HCT116 (cell line): ENCODE measurements at regions not wholly inside any gene's neighbourhood (a gene's known extent, or its start where the extent isn't known, plus 50 kb on each side); places are given as distances from the start of the nearest gene placed in this dataset.

Experiments
- ATAC-seq: fragments of 200-7000 bp; cut with Tn5 transposase; 2 replicates; pipeline ENCODE4 v1.9.1; 2020; ENCODE audit warnings: mild to moderate bottlenecking, moderate library complexity
- BruUV-seq: library from RNA; stranded (reverse); fragments of 400-500 nt; replicated peaks from 2 replicates; lab custom pipeline; 2021; lab: Mats Ljungman, UMichigan
- CTCF ChIA-PET: fragments of 300-600 bp; sonication (Branson Sonifier 250); formaldehyde crosslinking; loops from one replicate; lab custom pipeline; 2021; ENCODE audit warnings: antibody characterized with exemption; lab: Charles Lee
- POLR2A ChIA-PET: fragments of 300-600, 350-600 bp; sonication (Branson Sonifier 250); formaldehyde crosslinking; loops from one replicate; lab custom pipeline; 2021; ENCODE audit warnings: antibody characterized with exemption; lab: Charles Lee
- RAD21 ChIA-PET, 2 experiments: fragments of 300-600 bp; sonication (Branson Sonifier 250); formaldehyde crosslinking; loops; one replicate each; lab custom pipeline; 2023; ENCODE audit warnings: low total read pairs in 2 of 2; ENCODE audit not compliant: uncharacterized antibody in 2 of 2, unreplicated experiment in 2 of 2, low non-redundant PET in 1 of 2; lab: Charles Lee
- DNase-seq: peaks from one replicate; pipeline ENCODE4 v3.0.0-alpha.2; 2010; ENCODE audit warnings: low read depth, low spot score
- H2AFZ ChIP-seq: fragments of 200-600 bp; shearing (Covaris generic), sonication (generic); 2 replicates; pipeline ENCODE4 v1.6.1; 2017; ENCODE audit warnings: low read depth, mixed run types, mixed read lengths, antibody characterized with exemption, low read length; ENCODE audit not compliant: poor library complexity, severe bottlenecking
- H3K27ac ChIP-seq: 2 replicates; pipeline ENCODE4 v1.5.1; 2012; ENCODE audit warnings: low read depth, low read length
- H3K27me3 ChIP-seq: fragments of 200-600 bp; sonication (generic); 2 replicates; pipeline ENCODE4 v1.6.1; 2016; ENCODE audit warnings: mixed run types, low read length, mixed read lengths; ENCODE audit not compliant: insufficient read depth
- H3K36me3 ChIP-seq, 2 experiments: fragments of 200-500 bp in 1 of 2; fragments of 200-600 bp in 1 of 2; sonication (Bioruptor generic) in 1 of 2; sonication (generic) in 1 of 2; 2 replicates each; pipeline versions ENCODE4 v1.5.1 to v1.6.1; 2014 to 2016; ENCODE audit warnings: low read length in 2 of 2, inconsistent platforms in 1 of 2, mixed read lengths in 1 of 2, mixed run types in 1 of 2; ENCODE audit not compliant: insufficient read depth in 2 of 2, control insufficient read depth in 1 of 2
- H3K4me1 ChIP-seq, 2 experiments: fragments of 200-600 bp in 1 of 2; sonication (generic) in 1 of 2; 2 replicates each; pipeline versions ENCODE4 v1.5.1 to v1.6.1; 2012 to 2017; ENCODE audit warnings: low read length in 2 of 2, inconsistent platforms in 1 of 2, mild to moderate bottlenecking in 1 of 2, mixed read lengths in 1 of 2, mixed run types in 1 of 2, moderate library complexity in 1 of 2; ENCODE audit not compliant: insufficient read depth in 2 of 2, control insufficient read depth in 1 of 2
- H3K4me2 ChIP-seq: fragments of 200-600 bp; sonication (generic); 2 replicates; pipeline ENCODE4 v1.6.1; 2017; ENCODE audit warnings: mixed run types, low read length, mixed read lengths
- H3K4me3 ChIP-seq, 2 experiments: fragments of 200-600 bp in 1 of 2; sonication (generic) in 1 of 2; replicated peaks in 1 of 2; 2 replicates each; pipeline ENCODE4 v1.5.1; 2011 to 2016; ENCODE audit warnings: low read length in 2 of 2, control low read depth in 1 of 2, low read depth in 1 of 2, mild to moderate bottlenecking in 1 of 2, mixed read lengths in 1 of 2, mixed run types in 1 of 2
- H3K79me2 ChIP-seq: fragments of 200-600 bp; sonication (generic); 2 replicates; pipeline ENCODE4 v1.6.1; 2017; ENCODE audit warnings: mild to moderate bottlenecking, mixed run types, low read length, moderate library complexity, mixed read lengths; ENCODE audit not compliant: insufficient read depth
- H3K9ac ChIP-seq: fragments of 200-600 bp; sonication (generic); 2 replicates; pipeline ENCODE4 v1.6.1; 2016; ENCODE audit warnings: low read length, mixed read lengths
- H3K9me2 ChIP-seq: fragments of 200-600 bp; sonication (generic), shearing (Covaris generic); 2 replicates; pipeline ENCODE4 v1.6.1; 2017; ENCODE audit warnings: mixed run types, mild to moderate bottlenecking, moderate library complexity; ENCODE audit not compliant: insufficient read depth
- H3K9me3 ChIP-seq, 2 experiments: fragments of 200-500 bp in 1 of 2; fragments of 200-600 bp in 1 of 2; sonication (Bioruptor generic) in 1 of 2; sonication (generic) in 1 of 2; 2 replicates each; pipeline ENCODE4 v1.6.1; 2014 to 2017; ENCODE audit warnings: low read length in 2 of 2, mixed read lengths in 2 of 2, inconsistent platforms in 1 of 2, low read depth in 1 of 2, mild to moderate bottlenecking in 1 of 2, mixed run types in 1 of 2, moderate library complexity in 1 of 2; ENCODE audit not compliant: control insufficient read depth in 1 of 2, insufficient read depth in 1 of 2
- H4K20me1 ChIP-seq: fragments of 200-600 bp; sonication (generic), shearing (Covaris generic); 2 replicates; pipeline ENCODE4 v1.6.1; 2017; ENCODE audit warnings: mixed run types, mild to moderate bottlenecking, moderate library complexity; ENCODE audit not compliant: insufficient read depth
- ATF3 ChIP-seq: IDR thresholded peaks from 2 replicates; pipeline ENCODE4 v1.6.1; 2012
- CBX3 ChIP-seq: IDR thresholded peaks from 2 replicates; pipeline ENCODE4 v1.6.1; 2012; ENCODE audit warnings: low read depth
- CEBPB ChIP-seq: IDR thresholded peaks from 2 replicates; pipeline ENCODE4 v1.6.1; 2012; ENCODE audit warnings: low read depth
- CTCF ChIP-seq, 3 experiments: fragments of 200-600 bp in 1 of 3; sonication (generic) in 1 of 3; IDR thresholded peaks in 2 of 3; conservative IDR thresholded peaks in 1 of 3; 2 replicates each; pipeline ENCODE4 v1.5.1; 2012 to 2017; ENCODE audit warnings: low read depth in 2 of 3, low read length in 2 of 3, antibody characterized with exemption in 1 of 3, borderline replicate concordance in 1 of 3, control low read depth in 1 of 3, mild to moderate bottlenecking in 1 of 3, mixed read lengths in 1 of 3, mixed run types in 1 of 3, moderate library complexity in 1 of 3; ENCODE audit not compliant: insufficient read depth in 1 of 3
- EGR1 ChIP-seq: IDR thresholded peaks from 2 replicates; pipeline ENCODE4 v1.6.1; 2012; ENCODE audit warnings: low read depth
- ELF1 ChIP-seq: IDR thresholded peaks from 2 replicates; pipeline ENCODE4 v1.6.1; 2012; ENCODE audit warnings: low read depth, borderline replicate concordance
- EZH2phosphoT487 ChIP-seq: fragments of 200-600 bp; IDR thresholded peaks from 2 replicates; pipeline ENCODE4 v1.6.1; 2018; ENCODE audit warnings: antibody characterized with exemption, borderline replicate concordance
- JUND ChIP-seq: IDR thresholded peaks from 2 replicates; pipeline ENCODE4 v1.6.1; 2012
- MAX ChIP-seq: IDR thresholded peaks from 2 replicates; pipeline ENCODE4 v1.6.1; 2012
- POLR2A ChIP-seq: IDR thresholded peaks from 2 replicates; pipeline ENCODE4 v1.7.0; 2011; ENCODE audit warnings: borderline replicate concordance; ENCODE audit not compliant: insufficient read depth, insufficient read length; ENCODE audit errors: extremely low read depth
- POLR2AphosphoS5 ChIP-seq: IDR thresholded peaks from 2 replicates; pipeline ENCODE4 v1.6.1; 2011; ENCODE audit warnings: mild to moderate bottlenecking, low read depth, low read length, moderate library complexity
- RAD21 ChIP-seq: IDR thresholded peaks from 2 replicates; pipeline ENCODE4 v1.6.1; 2012; ENCODE audit warnings: low read depth, mild to moderate bottlenecking
- SIN3A ChIP-seq: IDR thresholded peaks from 2 replicates; pipeline ENCODE4 v1.6.1; 2012; ENCODE audit warnings: low read depth
- SRF ChIP-seq: IDR thresholded peaks from 2 replicates; pipeline ENCODE4 v1.6.1; 2012; ENCODE audit warnings: low read depth
- TCF7L2 ChIP-seq: IDR thresholded peaks from 2 replicates; pipeline ENCODE4 v1.7.0; 2011; ENCODE audit warnings: borderline replicate concordance, inconsistent platforms; ENCODE audit not compliant: insufficient read depth, insufficient read length; ENCODE audit errors: extremely low read depth
- ZBTB33 ChIP-seq: IDR thresholded peaks from 2 replicates; pipeline ENCODE4 v1.6.1; 2011; ENCODE audit warnings: mild to moderate bottlenecking, low read length, moderate library complexity; ENCODE audit not compliant: insufficient replicate concordance; ENCODE audit errors: extremely low read depth
- ZFX ChIP-seq: fragments of 450-650 bp; IDR thresholded peaks from 2 replicates; pipeline ENCODE4 v1.6.1; 2017
- ZNF274 ChIP-seq: fragments of 200-500 bp; sonication (Bioruptor generic); IDR thresholded peaks from 2 replicates; pipeline ENCODE4 v1.6.1; 2014; ENCODE audit warnings: mild to moderate bottlenecking, low read depth, low read length, inconsistent platforms
- intact Hi-C: fragments of 100-400 bp; cut with micrococcal nuclease; formaldehyde crosslinking; loops from 2 replicates; pipeline ENCODE4 v1.10.0; 2022
- TF ChIP-seq, protein P1 (sequence below): IDR thresholded peaks from 2 replicates; pipeline ENCODE4 v1.6.1; 2012; ENCODE audit warnings: low read depth

- no peak overlapping the region for H3K27ac ChIP-seq
- RAD21 ChIA-PET, result no interaction called here
- no peaks in the 10 kb centered on the region for H3K4me1 ChIP-seq
- H3K4me2 ChIP-seq, result no peak overlapping the region
- CTCF ChIA-PET, result no interaction called here
- H3K79me2 ChIP-seq, result no peaks in the 10 kb centered on the region
- intact Hi-C loops, result no loop called here
- no peaks in the 10 kb centered on the region for H3K36me3 ChIP-seq
- DNase-seq, result no peak
- TF ChIP-seq SIN3A (no peak), ZFX (no peak), CTCF (IDR thresholded peaks at IDR 0.05 in 2 of 3, conservative IDR thresholded peaks at IDR 0.05 in 1 of 3; ENCODE audit: borderline replicate concordance in 1 of 3, insufficient read depth in 1 of 3, low read depth in 2 of 3, low read length in 2 of 3) (no peak), EZH2phosphoT487 (no peak), POLR2A (no peak), JUND (no peak), CBX3 (no peak), CEBPB (no peak), RAD21 (no peak), SRF (no peak), EGR1 (no peak), ELF1 (no peak), ZNF274 (no peak), POLR2AphosphoS5 (no peak), ZBTB33 (no peak), ATF3 (no peak), TCF7L2 (no peak), MAX (no peak)
- TF ChIP-seq, protein P1, sequence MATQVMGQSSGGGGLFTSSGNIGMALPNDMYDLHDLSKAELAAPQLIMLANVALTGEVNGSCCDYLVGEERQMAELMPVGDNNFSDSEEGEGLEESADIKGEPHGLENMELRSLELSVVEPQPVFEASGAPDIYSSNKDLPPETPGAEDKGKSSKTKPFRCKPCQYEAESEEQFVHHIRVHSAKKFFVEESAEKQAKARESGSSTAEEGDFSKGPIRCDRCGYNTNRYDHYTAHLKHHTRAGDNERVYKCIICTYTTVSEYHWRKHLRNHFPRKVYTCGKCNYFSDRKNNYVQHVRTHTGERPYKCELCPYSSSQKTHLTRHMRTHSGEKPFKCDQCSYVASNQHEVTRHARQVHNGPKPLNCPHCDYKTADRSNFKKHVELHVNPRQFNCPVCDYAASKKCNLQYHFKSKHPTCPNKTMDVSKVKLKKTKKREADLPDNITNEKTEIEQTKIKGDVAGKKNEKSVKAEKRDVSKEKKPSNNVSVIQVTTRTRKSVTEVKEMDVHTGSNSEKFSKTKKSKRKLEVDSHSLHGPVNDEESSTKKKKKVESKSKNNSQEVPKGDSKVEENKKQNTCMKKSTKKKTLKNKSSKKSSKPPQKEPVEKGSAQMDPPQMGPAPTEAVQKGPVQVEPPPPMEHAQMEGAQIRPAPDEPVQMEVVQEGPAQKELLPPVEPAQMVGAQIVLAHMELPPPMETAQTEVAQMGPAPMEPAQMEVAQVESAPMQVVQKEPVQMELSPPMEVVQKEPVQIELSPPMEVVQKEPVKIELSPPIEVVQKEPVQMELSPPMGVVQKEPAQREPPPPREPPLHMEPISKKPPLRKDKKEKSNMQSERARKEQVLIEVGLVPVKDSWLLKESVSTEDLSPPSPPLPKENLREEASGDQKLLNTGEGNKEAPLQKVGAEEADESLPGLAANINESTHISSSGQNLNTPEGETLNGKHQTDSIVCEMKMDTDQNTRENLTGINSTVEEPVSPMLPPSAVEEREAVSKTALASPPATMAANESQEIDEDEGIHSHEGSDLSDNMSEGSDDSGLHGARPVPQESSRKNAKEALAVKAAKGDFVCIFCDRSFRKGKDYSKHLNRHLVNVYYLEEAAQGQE, result no peak
- H3K9me2 ChIP-seq, result no peaks in the 10 kb centered on the region
- no peaks in the 10 kb centered on the region for H4K20me1 ChIP-seq
- H3K27me3 ChIP-seq, result no peaks in the 10 kb centered on the region
- POLR2A ChIA-PET, result no interaction called here
- H3K9ac ChIP-seq, result no peak overlapping the region
- no peak for ATAC-seq
- no TSS peak for BruUV-seq
- no peak overlapping the region for H3K4me3 ChIP-seq
- no peaks in the 10 kb centered on the region for H3K9me3 ChIP-seq
- H2AFZ ChIP-seq, result no peak overlapping the region
These were observed 590.2 kb upstream of the ATXN7L3B start for GRCh38 chr12:73947326-73948026.
